ENCODE measurements at regions not wholly inside any gene's neighbourhood (a gene's known extent, or its start where the extent isn't known, plus 50 kb on each side); places are given as distances from the start of the nearest gene placed in this dataset.

GRCh38 chr3:194058189-194058571 is 77.8 kb upstream of the HES1 start:
- no peak for TF ChIP-seq CTCF (IDR thresholded peaks at IDR 0.05; ENCODE audit: poor library complexity)
- TF ChIP-seq EZH2 (IDR thresholded peaks at IDR 0.05; ENCODE audit: borderline replicate concordance): no peak

Data from hepatocyte (in vitro differentiated cells).